GM21367 (cell line): ENCODE measurements at regions not wholly inside any gene's neighbourhood (a gene's known extent, or its start where the extent isn't known, plus 50 kb on each side); places are given as distances from the start of the nearest gene placed in this dataset.
"Not testable (repeated sequence)": the region's sequence is repeated elsewhere in the genome, so short reads cannot be mapped to it uniquely, and the experiment has no call there.

Experiments
- ATAC-seq: cut with Tn5 transposase; IDR thresholded peaks from one replicate; pipeline ENCODE4 v1.9.1; 2021; ENCODE audit not compliant: unreplicated experiment

DNA sequence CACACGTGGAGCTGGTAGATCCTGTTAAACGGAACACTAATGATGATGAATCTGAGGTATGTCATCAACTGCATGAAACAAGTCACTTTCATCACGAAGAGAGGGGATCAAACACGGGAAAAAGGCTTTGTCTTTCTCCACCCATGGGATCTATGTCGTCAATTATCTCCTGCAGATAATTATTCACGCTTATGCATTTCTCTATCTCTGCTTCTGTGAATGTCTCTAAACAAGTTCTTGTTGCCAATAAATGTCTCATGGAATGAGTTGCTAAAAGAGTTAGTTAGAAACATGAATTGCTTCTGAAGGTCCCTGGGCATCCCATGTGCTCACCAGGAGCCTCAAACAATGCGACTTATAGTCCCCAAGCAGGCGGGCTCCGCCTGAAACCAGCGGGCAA is 1228.2 kb upstream of the TMEM132C start:
- no peak for ATAC-seq

GRCh38 chr12:127041985-127042625 is 1224.9 kb upstream of the TMEM132C start:
- peak; percentile 97 for ATAC-seq

GRCh38 chr12:127043731-127044130 is 1223.2 kb upstream of the TMEM132C start:
- ATAC-seq: no peak

DNA sequence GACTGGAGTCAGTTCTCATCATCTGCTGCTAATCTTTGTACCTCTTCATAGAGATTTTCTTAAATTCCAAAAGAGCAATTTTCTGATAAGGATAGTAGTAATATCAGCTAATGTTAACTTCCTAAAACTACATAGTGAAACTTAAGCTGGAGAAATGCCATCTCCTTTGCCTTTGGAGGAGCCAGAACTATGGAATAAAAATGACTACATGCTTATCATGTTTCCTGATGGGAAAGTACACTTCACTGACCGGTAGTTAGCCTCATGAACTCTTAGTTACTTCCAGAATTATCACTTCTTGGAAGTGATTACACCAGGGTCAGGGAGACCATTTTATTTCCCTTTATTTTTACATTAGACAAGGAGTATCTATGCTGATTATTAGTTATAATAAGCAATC is 1222.1 kb upstream of the TMEM132C start:
- no peak for ATAC-seq

GRCh38 chr12:127046467-127046866 is 1220.5 kb upstream of the TMEM132C start:
- no peak for ATAC-seq

GRCh38 chr12:127048057-127048456 is 1218.9 kb upstream of the TMEM132C start:
- no peak for ATAC-seq

DNA sequence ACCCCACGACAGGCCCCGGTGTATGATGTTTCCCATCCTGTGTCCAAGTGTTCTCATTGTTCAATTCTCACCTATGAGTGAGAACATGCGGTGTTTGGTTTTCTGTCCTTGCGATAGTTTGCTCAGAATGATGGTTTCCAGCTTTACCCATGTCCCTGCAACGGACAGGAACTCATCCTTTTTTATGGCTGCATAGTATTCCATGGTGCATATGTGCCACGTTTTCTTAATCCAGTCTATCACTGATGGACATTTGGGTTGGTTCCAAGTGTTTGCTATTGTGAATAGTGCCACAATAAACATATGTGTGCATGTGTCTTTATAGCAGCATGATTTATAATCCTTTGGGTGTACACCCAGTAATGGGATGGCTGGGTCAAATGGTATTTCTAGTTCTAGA is 1218.4 kb upstream of the TMEM132C start:
- ATAC-seq: not testable (repeated sequence)

GRCh38 chr12:127051139-127051538 is 1215.8 kb upstream of the TMEM132C start:
- no peak for ATAC-seq

DNA sequence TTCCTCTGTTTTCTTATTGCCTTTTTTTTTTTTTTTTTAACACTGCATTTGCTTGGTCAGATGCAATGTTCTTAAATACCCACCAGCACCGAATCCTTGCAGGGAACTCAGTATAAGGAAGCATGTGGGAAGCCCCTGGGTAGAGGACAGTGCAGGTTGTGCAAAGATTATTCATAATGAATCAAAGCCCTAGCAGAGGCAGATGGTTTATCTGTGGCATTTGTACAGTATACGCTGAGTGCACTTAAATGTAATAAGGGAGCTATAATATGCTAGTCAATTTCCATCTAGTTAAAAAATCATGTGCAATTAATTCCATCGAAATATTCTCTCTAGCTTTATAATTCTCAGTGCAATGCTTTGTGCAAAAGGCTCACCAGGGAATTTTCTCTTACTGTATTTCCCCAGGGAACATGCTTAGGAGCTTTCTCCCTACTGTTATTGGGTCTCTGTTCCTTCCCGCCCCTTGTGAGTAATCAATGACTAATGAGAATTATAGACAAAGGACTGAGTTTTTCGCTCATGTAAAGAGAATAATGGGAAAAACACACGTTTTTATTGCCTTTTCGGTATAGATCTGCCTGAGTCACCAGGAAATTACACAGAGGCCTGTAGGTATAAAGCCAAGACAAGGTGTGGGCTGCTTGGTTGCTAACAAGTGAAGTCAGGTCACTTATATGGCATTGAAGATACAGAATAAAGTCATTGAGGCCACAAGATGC is 1214.3 kb upstream of the TMEM132C start:
- ATAC-seq: no peak

DNA sequence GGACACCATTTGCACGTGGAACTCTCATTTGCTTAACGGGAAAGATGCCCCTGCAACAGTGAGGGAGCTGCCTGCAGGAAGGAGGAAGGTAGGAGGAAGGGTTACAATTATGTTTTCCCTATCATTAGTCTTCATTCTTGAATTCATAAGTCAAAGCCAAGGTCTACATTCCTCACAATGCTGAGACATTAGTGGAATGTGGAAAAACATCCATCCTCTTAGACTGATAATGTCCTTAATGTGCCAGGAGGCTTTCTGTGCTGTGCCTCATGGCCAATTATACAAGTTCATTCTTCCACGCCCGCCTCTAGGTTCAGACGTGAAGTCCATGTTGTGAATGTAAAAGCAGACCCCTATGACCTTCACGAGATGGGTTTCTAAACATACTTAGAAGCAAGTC is 1212.4 kb upstream of the TMEM132C start:
- ATAC-seq: no peak

DNA sequence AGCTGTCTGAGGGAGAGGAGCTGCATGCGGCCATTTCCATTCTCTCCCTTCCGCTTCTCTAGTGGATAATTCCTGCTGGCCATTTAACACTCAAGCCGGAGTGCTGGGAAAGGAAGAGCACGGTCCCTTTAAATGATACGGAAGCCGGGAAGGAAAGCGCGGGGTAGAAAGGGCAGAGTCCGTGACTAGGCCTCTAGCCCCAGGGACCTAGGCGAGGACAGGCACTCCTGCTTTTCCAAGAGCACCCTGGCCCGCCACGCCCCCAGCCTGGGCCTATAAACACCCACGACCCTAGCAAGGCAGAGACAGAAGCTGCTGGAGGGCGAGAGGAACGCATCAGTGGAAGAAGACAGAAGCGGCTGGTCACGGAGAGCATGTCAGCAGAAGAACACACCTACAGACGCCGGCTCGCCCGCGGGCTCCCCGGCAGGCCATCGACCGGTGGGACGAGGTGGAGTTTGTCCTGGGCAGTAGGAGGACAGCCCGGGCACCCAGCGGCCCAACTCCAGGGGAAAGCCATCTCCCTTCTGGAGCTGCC is 1206.6 kb upstream of the TMEM132C start:
- no peak for ATAC-seq

- no peak for ATAC-seq
These were observed 1206.0 kb upstream of the TMEM132C start for GRCh38 chr12:127060933-127061332.

DNA sequence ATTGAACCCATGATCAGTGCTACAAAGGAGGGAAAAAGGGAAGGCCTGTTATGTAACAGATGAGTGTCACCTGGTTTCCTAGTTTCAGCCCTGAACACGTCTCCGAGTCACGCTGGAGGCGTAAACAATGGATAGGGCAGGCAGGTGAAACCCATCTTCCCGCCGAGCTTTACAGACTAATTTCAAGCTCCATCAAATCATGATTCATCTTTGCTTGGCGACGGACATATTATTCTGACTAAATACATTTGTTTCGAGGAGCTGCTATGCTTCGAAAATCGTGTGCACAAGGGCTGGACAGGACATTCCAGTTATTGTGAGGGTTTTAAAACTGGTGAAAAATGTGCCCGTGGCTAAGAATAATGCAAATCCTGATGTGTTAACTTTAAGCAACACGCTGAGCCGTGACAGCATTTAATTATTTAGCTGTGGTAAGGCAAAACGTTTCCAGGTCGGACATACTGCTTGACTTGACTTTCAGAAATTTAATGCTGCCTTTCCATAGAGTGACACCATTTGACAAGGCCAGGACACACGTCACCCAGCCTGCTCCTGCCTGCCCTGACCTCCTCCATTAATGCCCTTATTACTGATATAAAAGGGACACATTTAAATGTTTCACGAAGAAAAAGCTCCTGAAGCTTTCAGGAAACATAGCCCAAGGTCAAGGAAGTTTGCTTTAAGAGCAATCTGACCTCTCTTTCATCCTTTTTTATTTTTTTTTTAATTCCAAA is 1203.5 kb upstream of the TMEM132C start:
- ATAC-seq: no peak

DNA sequence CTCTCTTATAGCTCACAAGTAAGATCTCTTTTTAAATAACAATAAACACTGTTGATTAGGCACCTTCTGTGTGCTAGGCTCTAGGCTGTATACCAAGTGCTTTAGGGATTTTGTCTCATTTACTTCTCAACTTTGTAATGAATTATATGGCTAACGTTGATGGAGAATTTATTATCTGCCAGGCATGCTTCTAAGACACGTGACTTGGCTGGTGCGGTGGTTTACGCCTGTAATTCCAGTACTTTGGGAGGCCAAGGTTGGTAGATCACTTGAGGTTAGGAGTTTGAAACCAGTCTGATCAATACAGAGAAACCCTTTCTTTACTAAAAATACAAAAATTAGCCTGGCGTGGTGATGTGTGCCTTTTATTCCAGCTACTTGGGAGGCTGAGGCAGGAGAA is 1202.8 kb upstream of the TMEM132C start:
- ATAC-seq: no peak

DNA sequence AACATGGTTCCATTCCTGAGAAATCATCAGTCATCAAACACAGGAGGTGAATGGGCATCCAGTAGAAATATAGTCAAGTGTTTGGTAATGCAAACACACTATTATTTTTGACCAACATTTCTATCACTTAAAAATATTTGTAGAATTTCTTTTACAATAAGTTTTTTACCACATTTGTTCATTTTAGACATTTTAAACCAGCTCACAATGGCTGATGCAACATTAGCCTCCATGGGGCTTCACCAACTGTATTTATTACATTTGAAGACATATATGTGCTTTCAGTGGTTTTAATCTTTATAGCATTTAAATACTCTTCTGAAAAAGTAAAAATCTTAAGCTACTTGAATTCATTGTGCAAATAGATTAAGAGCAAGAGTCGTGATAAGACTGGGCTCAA is 1201.4 kb upstream of the TMEM132C start:
- ATAC-seq: no peak

- ATAC-seq: no peak
These were observed 1196.3 kb upstream of the TMEM132C start for GRCh38 chr12:127070515-127071157.

DNA sequence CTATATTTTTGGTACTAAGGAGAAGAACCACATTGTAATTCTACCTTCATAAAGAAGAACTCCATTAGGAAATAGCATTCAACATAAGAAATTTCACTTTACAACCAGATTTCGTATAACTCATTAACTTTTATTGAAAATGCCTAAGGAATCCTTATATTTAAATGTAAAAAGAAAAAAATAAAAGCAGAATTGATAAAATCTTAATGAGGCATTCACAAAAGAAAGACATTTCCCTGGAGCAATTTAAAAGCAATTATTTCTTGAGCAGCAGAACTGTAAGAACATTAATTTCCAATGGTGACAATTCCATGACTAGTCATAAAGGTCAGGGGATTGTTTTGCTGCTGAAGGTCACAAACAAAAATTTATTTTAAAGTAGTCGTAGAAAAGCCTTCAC is 1192.8 kb upstream of the TMEM132C start:
- no peak for ATAC-seq

DNA sequence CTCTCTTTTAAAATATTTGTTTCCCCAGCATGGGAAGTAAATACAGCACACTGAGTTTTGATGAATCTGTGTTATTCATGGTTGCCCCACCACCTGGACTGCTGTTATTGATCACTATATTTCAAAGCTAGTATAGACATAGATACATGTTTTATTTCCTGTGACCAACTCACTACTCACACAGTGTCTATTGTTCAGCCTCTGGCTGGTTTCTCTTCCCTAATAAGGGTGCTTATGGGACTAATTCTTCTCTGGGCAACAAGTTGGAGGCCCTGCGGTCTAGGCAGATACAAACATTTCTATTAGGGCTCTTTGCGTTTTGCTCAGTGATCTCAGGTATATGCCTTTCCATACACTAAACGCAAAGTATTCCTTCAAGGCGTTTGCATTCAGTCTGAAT is 1191.0 kb upstream of the TMEM132C start:
- no peak for ATAC-seq

DNA sequence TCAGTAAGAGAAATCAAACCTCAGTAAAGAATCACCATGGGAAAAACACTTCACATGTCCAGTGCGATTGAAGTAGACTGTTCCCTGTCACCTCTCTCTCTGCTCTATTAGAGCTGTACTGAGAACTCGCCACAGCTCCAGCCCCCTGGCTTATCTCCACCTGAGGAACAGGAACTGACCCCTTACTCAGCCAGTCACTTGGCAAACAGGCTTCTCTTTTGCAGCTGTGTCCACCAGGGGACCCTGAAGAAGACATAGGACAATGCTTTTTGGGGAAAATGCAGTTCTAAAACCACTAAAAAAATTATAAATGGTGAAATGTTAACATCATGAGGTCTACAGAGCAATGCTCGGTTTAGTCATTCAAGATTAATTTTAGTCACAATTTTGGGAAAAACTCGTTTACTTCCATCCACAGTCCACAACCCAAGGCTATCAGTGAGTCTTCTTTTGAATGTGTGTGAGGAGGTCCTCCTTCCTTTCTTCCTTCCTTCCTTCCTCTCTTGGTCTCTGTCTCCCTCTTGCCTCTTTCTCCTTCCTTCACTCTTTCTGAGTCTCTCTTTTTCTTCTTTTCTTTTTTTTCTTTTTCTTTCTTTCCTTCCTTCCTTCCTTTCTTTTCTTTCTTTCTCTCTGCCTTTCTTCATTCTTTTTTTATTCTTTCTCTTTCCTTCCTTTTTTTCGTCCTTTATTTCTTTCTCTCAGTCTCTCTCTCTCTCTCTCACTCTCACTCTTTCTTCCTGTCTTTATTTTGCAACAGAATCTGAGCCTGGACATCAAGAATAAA is 1189.5 kb upstream of the TMEM132C start:
- no peak for ATAC-seq

DNA sequence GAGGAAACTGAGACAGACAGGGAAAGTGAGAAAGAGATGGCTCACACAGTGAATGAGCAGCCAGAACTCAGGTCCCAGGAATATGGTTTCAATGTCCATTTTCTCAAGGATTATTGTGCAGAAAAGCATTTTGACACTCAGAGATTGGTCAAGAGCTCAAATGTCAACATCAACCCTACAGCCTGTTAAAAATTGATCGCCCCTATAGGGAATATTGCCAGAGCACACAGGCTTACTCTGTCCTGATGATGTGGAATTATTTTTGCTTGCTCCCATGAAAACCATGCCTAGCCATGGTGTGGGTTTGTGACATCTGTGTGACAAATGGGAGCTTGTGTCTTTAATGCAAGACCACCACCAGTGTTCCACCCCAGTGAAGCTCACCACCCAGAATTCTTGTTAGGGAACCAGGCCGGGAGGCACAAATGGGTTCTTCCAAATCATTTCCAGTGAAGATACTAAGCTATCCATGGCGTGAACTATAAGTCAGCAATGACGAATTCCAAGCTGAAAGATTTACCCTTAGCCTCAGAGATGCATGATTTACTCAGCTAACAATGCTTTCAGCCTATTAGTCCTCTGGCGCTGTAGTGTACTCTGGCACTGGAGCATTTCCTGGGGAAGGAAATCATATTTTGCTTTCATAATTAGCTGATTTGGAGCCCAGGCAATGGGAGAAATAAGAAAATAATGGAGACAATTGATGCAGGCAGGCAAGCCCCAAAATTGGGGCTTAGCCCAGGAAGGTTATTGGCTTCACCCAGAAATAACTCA is 1188.2 kb upstream of the TMEM132C start:
- no peak for ATAC-seq
